RWPE2 (cell line): ENCODE measurements at regions not wholly inside any gene's neighbourhood (a gene's known extent, or its start where the extent isn't known, plus 50 kb on each side); places are given as distances from the start of the nearest gene placed in this dataset.

Experiments used
- ATAC-seq: fragments of 200-7000 bp; cut with Tn5 transposase; 3 replicates; pipeline ENCODE4 v1.9.1; 2021; ENCODE audit warnings: low read depth
- DNase-seq: peaks from one replicate; pipeline ENCODE4 v3.0.0-alpha.2; 2020; ENCODE audit warnings: low spot score
- H3K27ac ChIP-seq: fragments of 450-650 bp; 2 replicates; pipeline ENCODE4 v1.5.1; 2017; ENCODE audit warnings: mild to moderate bottlenecking; ENCODE audit not compliant: poor library complexity, severe bottlenecking
- H3K27me3 ChIP-seq: fragments of 250-450 bp; sonication (Bioruptor Pico); 2 replicates; pipeline ENCODE4 v1.5.1; 2021; ENCODE audit warnings: mild to moderate bottlenecking, moderate library complexity; ENCODE audit not compliant: insufficient read depth, poor library complexity, severe bottlenecking
- H3K36me3 ChIP-seq: fragments of 250-450 bp; sonication (Bioruptor Pico); 2 replicates; pipeline ENCODE4 v1.5.1; 2020; ENCODE audit warnings: low read depth, mild to moderate bottlenecking, moderate library complexity
- H3K4me1 ChIP-seq: fragments of 250-450 bp; sonication (Bioruptor Pico); 2 replicates; pipeline ENCODE4 v1.5.1; 2021; ENCODE audit warnings: mild to moderate bottlenecking, moderate library complexity; ENCODE audit not compliant: insufficient read depth, poor library complexity, severe bottlenecking
- H3K4me3 ChIP-seq: fragments of 250-450 bp; sonication (Bioruptor Pico); 2 replicates; pipeline ENCODE4 v1.5.1; 2021; ENCODE audit warnings: mild to moderate bottlenecking, moderate library complexity; ENCODE audit not compliant: severe bottlenecking
- H3K9me3 ChIP-seq: fragments of 250-450 bp; sonication (Bioruptor Pico); 2 replicates; pipeline ENCODE4 v1.5.1; 2021; ENCODE audit warnings: mild to moderate bottlenecking, moderate library complexity; ENCODE audit not compliant: severe bottlenecking
- TF ChIP-seq, protein P1 (sequence below): fragments of 450-650 bp; IDR thresholded peaks from one replicate; pipeline ENCODE4 v1.5.1; 2017; ENCODE audit warnings: mild to moderate bottlenecking, moderate library complexity; ENCODE audit not compliant: poor library complexity, severe bottlenecking

DNA sequence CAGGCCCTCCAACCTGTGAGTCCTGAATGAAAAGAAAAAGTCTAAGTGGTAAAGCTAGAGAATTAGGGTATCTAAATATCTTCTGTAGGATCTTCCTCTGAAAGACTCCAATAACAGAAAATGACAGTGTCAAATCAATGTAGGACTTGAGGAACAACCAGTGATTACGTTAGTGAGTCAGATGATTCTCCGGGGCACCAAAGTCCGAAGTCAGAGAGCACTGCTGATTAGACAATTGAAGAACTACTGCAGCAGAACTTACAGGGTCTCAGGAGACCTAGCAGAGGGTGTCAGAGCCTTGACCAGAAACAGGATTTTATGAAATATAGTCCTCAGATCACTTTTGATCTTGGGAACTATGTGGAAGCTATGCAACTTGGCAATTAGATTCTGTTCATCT is 605.8 kb downstream of the EPHA3 start:
- DNase-seq: no peak
- TF ChIP-seq, protein P1, sequence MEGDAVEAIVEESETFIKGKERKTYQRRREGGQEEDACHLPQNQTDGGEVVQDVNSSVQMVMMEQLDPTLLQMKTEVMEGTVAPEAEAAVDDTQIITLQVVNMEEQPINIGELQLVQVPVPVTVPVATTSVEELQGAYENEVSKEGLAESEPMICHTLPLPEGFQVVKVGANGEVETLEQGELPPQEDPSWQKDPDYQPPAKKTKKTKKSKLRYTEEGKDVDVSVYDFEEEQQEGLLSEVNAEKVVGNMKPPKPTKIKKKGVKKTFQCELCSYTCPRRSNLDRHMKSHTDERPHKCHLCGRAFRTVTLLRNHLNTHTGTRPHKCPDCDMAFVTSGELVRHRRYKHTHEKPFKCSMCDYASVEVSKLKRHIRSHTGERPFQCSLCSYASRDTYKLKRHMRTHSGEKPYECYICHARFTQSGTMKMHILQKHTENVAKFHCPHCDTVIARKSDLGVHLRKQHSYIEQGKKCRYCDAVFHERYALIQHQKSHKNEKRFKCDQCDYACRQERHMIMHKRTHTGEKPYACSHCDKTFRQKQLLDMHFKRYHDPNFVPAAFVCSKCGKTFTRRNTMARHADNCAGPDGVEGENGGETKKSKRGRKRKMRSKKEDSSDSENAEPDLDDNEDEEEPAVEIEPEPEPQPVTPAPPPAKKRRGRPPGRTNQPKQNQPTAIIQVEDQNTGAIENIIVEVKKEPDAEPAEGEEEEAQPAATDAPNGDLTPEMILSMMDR: no peak
- no peak for ATAC-seq
- H3K4me3 ChIP-seq: no peak overlapping the region
- H3K36me3 ChIP-seq: no peaks in the 10 kb centered on the region
- H3K27me3 ChIP-seq: no peaks in the 10 kb centered on the region
- no peak overlapping the region for H3K27ac ChIP-seq
- H3K9me3 ChIP-seq: no peaks in the 10 kb centered on the region
- no peaks in the 10 kb centered on the region for H3K4me1 ChIP-seq

DNA sequence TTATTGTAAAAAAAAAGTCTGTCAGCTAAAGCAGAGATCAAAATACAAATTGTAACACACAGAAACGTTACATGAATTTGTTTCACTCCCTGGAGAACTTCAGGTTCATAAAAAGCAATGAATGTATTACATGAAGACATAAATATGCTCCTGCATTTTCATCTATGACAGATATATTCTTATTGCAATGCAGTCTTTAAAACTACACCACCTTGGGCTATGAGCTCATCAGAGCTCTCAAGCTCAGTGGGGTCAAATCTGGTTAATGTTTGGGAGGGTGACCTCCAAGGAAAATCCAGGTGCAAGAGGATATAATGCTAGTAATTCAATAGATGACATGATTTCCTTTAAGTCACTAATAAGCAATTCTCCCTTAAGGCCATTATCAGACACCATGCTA is 606.8 kb downstream of the EPHA3 start:
- ATAC-seq (no peak), DNase-seq (no peak)
- no peaks in the 10 kb centered on the region for H3K9me3 ChIP-seq
- TF ChIP-seq, protein P1: no peak
- H3K36me3 ChIP-seq: no peaks in the 10 kb centered on the region
- no peak overlapping the region for H3K4me3 ChIP-seq
- no peaks in the 10 kb centered on the region for H3K4me1 ChIP-seq
- no peaks in the 10 kb centered on the region for H3K27me3 ChIP-seq
- no peak overlapping the region for H3K27ac ChIP-seq

DNA sequence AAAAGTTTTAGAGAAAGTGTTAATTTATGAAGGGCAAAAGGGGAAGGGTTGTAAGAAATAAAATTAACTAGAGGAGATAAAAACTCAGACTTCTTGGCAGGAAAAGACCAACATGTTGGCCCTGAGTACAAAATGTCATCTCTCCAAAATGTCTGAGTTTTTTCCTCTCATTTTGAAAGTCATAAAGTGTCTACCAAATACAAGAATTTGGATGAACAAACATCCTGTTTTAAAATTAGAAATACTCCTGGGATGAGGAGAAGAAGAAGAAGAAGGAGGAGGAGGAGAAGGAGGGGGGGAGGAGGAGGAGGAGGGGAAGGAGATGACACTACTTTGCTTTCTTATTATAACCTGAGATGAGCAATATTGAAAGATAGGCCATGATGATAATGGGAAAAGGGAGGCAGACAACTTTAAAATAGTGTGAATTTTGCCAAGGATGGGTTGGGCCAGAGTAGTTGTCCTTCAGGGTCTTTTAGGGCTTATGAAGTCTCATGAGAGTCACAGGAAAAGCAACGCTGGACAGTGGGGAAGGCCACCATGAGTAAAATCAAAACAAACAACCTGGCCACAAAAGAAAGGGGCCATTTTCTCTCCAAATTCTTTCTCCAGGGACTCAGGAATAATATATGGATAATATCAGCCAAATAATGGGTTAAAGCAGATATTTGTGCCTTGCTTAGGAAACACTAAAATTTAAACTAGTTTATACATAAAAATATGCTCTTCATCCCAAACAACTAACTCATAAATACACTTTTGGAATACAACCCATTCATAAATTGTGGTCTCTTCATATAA is 632.9 kb downstream of the EPHA3 start:
- no peak overlapping the region for H3K27ac ChIP-seq
- TF ChIP-seq, protein P1: no peak
- DNase-seq (no peak), ATAC-seq (no peak)
- no peaks in the 10 kb centered on the region for H3K4me1 ChIP-seq
- no peak overlapping the region for H3K4me3 ChIP-seq
- H3K36me3 ChIP-seq: no peaks in the 10 kb centered on the region
- H3K9me3 ChIP-seq: no peaks in the 10 kb centered on the region
- no peaks in the 10 kb centered on the region for H3K27me3 ChIP-seq

DNA sequence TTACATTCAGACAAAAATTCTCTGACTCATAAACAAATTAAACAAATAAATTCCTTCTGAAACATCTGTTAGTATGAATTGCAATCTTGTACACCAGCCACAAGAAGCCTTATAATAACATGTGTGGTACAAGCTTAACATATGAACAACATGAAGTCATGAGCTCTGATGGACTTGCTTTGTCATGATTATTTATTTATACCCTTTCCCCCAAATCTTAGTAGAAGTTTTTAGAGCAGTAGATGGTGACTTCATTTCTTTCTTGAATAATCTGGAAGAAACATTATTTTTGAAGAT is 633.4 kb downstream of the EPHA3 start:
- no peak for DNase-seq
- ATAC-seq: no peak
- no peaks in the 10 kb centered on the region for H3K27me3 ChIP-seq

DNA sequence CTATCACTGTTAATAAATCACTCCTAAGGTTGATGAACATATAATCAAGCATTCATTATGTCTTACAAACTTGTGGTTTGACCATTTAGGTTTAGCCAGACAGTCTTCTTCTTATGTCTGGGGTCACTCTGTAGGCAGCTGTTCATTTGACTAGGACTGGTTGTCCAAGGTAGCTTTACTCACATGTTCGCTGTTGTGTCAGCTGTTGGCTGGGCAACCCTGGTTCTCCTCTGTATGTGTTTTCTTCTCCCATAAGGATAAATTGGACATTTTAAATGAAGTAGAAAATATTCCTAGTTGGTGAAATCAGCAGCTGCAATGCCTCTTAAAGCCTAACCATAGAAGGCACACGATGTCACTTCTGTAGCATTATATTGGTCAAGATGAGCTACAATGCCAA is 635.1 kb downstream of the EPHA3 start:
- H3K27ac ChIP-seq: no peak overlapping the region
- ATAC-seq (no peak), DNase-seq (no peak)
- no peaks in the 10 kb centered on the region for H3K36me3 ChIP-seq
- no peak overlapping the region for H3K4me3 ChIP-seq
- no peaks in the 10 kb centered on the region for H3K4me1 ChIP-seq
- no peaks in the 10 kb centered on the region for H3K27me3 ChIP-seq
- TF ChIP-seq, protein P1: no peak
- H3K9me3 ChIP-seq: no peaks in the 10 kb centered on the region

More for the DNA sequence above, 633.4 kb downstream of the EPHA3 start:
- Histone ChIP-seq H3K36me3 (no peaks in the 10 kb centered on the region), H3K27ac (no peak overlapping the region), H3K4me3 (no peak overlapping the region), H3K4me1 (no peaks in the 10 kb centered on the region), H3K9me3 (no peaks in the 10 kb centered on the region)
- TF ChIP-seq, protein P1: no peak
